Osteocyte (in vitro differentiated cells): ENCODE measurements at regions not wholly inside any gene's neighbourhood (a gene's known extent, or its start where the extent isn't known, plus 50 kb on each side); places are given as distances from the start of the nearest gene placed in this dataset.

Experiments
- DNase-seq: peaks from one replicate; pipeline ENCODE4 v3.0.0; 2021; ENCODE audit warnings: mixed read lengths; ENCODE audit not compliant: unreplicated experiment; ENCODE audit errors: extremely low spot score
- H3K27ac Mint-ChIP-seq: one replicate; pipeline ENCODE4 v1.8.0; 2021; ENCODE audit warnings: mild to moderate bottlenecking, mixed read lengths; ENCODE audit not compliant: unreplicated experiment
- H3K27me3 Mint-ChIP-seq: one replicate; pipeline ENCODE4 v1.8.0; 2021; ENCODE audit warnings: mixed read lengths; ENCODE audit not compliant: unreplicated experiment
- H3K36me3 Mint-ChIP-seq: one replicate; pipeline ENCODE4 v1.8.0; 2021; ENCODE audit warnings: mixed read lengths; ENCODE audit not compliant: unreplicated experiment
- H3K4me1 Mint-ChIP-seq: one replicate; pipeline ENCODE4 v1.8.0; 2021; ENCODE audit warnings: mixed read lengths; ENCODE audit not compliant: unreplicated experiment
- H3K4me3 Mint-ChIP-seq: one replicate; pipeline ENCODE4 v1.8.0; 2021; ENCODE audit warnings: mild to moderate bottlenecking, moderate library complexity, mixed read lengths; ENCODE audit not compliant: unreplicated experiment
- H3K9me3 Mint-ChIP-seq: one replicate; pipeline ENCODE4 v1.8.0; 2021; ENCODE audit warnings: mixed read lengths; ENCODE audit not compliant: unreplicated experiment
- CTCF ChIP-seq: fragments of 200-600 bp; sonication (generic); IDR thresholded peaks from 2 replicates; pipeline ENCODE4 v1.5.0; 2021; ENCODE audit warnings: antibody characterized with exemption, mild to moderate bottlenecking, moderate library complexity

- no peaks in the 10 kb centered on the region for H3K36me3 Mint-ChIP-seq
- no peaks in the 10 kb centered on the region for H3K4me1 Mint-ChIP-seq
- no peak overlapping the region for H3K27ac Mint-ChIP-seq
- no peak for DNase-seq
- no peak for TF ChIP-seq CTCF
- H3K9me3 Mint-ChIP-seq = peaks cover 44% of the 10 kb centered on the region
- H3K4me3 Mint-ChIP-seq = no peak overlapping the region
- no peaks in the 10 kb centered on the region for H3K27me3 Mint-ChIP-seq
Observed at GRCh38 chr14:39957290-39957689, 525.1 kb upstream of the FBXO33 start.

- DNase-seq = no peak
- Mint-ChIP-seq H3K4me3 (no peak overlapping the region), H3K27me3 (no peaks in the 10 kb centered on the region)
Observed at GRCh38 chr14:39956372-39956771, 524.1 kb upstream of the FBXO33 start.

GRCh38 chr14:39948235-39948634 is 516.0 kb upstream of the FBXO33 start:
- H3K27ac Mint-ChIP-seq = no peak overlapping the region
- no peak for TF ChIP-seq CTCF
- no peaks in the 10 kb centered on the region for H3K27me3 Mint-ChIP-seq
- no peak overlapping the region for H3K4me3 Mint-ChIP-seq
- H3K9me3 Mint-ChIP-seq = peaks cover 22% of the 10 kb centered on the region
- DNase-seq = no peak
- no peaks in the 10 kb centered on the region for H3K36me3 Mint-ChIP-seq
- no peaks in the 10 kb centered on the region for H3K4me1 Mint-ChIP-seq

More at GRCh38 chr14:39956372-39956771, 524.1 kb upstream of the FBXO33 start:
- Mint-ChIP-seq H3K4me1 (no peaks in the 10 kb centered on the region), H3K36me3 (no peaks in the 10 kb centered on the region), H3K27ac (no peak overlapping the region), H3K9me3 (peaks cover 36% of the 10 kb centered on the region)
- no peak for TF ChIP-seq CTCF

GRCh38 chr14:39946807-39947206 is 514.6 kb upstream of the FBXO33 start:
- no peaks in the 10 kb centered on the region for H3K4me1 Mint-ChIP-seq
- H3K9me3 Mint-ChIP-seq = peaks cover 12% of the 10 kb centered on the region
- H3K27me3 Mint-ChIP-seq = no peaks in the 10 kb centered on the region
- no peak for TF ChIP-seq CTCF
- H3K27ac Mint-ChIP-seq = no peak overlapping the region
- DNase-seq = no peak
- H3K36me3 Mint-ChIP-seq = no peaks in the 10 kb centered on the region
- no peak overlapping the region for H3K4me3 Mint-ChIP-seq

GRCh38 chr14:39939023-39939422 is 506.8 kb upstream of the FBXO33 start:
- H3K27me3 Mint-ChIP-seq = no peaks in the 10 kb centered on the region
- no peak for DNase-seq
- peaks cover 8% of the 10 kb centered on the region for H3K9me3 Mint-ChIP-seq
- no peaks in the 10 kb centered on the region for H3K4me1 Mint-ChIP-seq
- H3K4me3 Mint-ChIP-seq = no peak overlapping the region
- no peaks in the 10 kb centered on the region for H3K36me3 Mint-ChIP-seq
- no peak for TF ChIP-seq CTCF
- H3K27ac Mint-ChIP-seq = no peak overlapping the region
